Posterior vena cava (tissue), 2 donors: ENCODE measurements at regions not wholly inside any gene's neighbourhood (a gene's known extent, or its start where the extent isn't known, plus 50 kb on each side); places are given as distances from the start of the nearest gene placed in this dataset.

Experiments used
- DNase-seq: peaks from one replicate; pipeline ENCODE4 v3.0.0-alpha.2; 2020; ENCODE audit warnings: low spot score
- intact Hi-C, 2 donors: fragments of 100-400 bp; cut with DNase I; formaldehyde crosslinking; loops; one replicate each; pipeline versions ENCODE4 v1.14.1 to v1.14.2; 2022 to 2023
- donor health status: DM: yes; HTN: yes; CAD: no.
- donor health status: DM: yes; HTN: yes; CAD: no.

DNA sequence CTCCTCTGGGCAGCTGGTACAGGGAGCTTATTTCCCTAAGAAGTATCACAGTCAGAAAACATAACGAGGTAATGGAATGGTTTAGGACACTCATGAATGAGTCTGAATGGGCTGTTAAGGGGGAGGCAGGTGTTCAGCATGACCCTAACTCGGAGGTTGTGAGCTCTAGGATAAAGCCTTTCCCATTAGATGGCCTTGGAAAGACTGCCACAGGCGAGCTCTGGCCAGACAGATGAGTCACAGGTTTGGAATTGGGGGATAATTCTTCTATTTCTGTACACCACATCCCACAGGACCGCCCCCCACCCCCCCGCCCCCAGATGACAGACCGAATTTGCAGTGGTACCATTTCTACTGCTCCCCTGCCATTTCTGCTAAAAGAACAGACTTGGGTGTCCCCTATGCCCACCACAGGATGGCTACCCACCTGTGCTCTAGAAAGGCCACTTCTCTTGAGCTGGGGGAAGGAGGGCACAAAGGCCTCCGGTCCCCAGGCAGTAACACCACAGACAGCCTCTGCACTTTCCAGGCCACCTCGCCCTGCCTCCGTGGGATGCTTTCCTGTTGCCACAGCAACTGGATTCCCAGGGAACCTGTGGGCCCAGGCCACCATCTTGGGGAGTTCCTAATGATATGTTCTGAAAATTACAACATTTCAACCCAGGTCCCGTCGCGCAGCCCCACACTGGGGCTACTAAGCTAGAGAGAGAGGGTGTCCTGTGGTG is 76.7 kb downstream of the TRIM29 start:
- intact Hi-C loops: no loop called here
- DNase-seq: peak; percentile 68

DNA sequence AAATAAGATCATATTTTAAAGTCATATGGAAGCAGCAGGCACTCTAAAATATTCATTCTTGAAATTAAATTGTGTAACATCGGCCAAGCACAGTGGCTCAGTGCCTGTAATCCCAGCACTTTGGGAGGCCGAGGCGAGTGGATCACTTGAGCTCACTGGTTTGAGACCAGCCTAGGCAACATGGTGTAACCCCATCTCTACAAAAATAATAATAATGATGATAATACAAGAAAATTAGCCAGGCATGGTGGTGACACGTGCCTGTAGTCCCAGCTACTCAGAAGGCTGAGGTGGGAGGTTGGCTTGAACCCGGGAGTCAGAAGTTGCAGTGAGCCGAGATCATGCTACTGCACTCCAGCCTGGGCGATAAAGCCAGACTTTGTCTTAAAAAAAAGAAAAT is 77.4 kb downstream of the TRIM29 start:
- intact Hi-C loops: no loop called here
- DNase-seq: peak; percentile 12

DNA sequence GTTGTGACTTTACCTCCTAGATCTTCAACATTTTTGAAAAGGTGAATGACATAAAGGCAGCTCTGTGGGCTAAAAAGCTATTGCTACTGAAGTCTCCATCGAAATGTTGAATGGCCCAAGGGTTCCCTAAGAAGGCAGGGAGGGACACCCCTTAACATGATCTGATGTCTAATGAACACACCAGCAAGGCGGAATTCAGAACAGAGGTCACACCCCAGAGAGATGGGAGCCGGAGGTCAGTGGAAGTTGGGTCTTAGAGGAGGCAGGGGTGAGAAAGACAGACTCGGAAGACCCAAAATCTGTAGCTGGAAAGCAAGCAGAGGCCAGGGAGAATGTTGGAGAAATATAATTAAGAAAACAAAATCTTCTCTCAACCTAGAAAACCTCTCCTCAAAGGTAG is 79.0 kb downstream of the TRIM29 start:
- intact Hi-C loops: no loop called here
- DNase-seq: peak; percentile 35

DNA sequence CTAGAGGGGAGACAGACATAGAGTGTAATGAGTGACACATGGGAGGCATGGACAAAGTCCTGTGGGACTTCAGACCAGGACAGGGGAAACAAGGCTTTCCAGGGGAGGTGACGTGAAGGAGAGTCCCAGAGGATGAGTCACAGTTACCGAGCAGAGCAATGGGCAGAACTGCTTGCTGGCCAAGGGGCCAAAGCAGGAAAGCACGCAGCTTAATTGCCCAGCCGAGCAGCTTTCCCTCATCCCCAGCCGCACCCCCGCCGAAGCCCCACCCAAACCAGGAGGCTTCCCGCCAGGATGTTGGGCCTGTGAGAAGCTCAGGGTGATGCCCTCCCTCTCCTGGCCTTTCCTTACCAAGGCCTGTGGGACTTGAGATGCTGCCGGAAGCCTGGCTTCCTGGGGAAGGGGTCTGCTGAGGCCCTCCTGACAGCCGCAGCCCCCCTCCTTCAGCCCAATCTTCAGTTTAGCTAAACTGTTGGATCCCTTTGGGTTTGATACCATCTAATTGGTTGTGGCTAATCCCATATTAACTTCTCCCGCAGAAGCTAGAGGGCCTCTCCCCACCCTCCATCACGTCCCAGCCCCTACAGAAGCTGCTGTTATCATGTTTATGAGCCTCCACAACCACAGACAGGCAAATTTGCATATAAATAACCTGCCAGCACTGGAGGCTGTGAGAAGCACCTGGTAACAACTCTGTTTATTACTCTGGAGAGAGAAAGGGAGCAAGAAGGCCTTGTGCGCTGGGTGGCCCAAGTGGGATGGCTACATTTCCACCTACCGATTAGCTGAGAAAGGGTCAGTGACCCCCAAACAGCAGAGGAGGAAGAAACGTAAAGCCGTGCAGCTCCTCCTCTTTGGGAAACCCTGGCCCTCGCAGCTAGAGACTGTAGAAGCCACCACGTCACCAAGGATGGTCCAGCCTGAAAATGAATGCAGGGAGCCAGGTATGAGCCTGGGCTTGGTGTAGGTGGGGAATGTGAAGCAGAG is 80.0 kb downstream of the TRIM29 start:
- DNase-seq: peak; percentile 82
- intact Hi-C loops: no loop called here

DNA sequence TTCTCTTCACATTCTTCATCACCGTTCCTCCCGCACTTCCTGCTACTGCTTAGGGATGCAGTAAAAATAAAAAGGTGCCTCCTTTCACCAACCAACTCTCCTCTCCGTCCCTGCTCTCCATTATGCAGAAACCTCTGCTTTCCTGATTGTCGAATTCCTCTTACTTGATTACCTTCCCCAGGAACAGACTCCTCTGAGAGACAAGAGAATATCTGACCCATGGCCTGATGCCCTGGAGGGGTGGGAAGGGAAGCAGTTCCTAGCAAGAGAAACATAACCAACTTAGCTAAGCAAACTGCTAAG is 80.9 kb downstream of the TRIM29 start:
- intact Hi-C loops: no loop called here
- DNase-seq: peak; percentile 19

DNA sequence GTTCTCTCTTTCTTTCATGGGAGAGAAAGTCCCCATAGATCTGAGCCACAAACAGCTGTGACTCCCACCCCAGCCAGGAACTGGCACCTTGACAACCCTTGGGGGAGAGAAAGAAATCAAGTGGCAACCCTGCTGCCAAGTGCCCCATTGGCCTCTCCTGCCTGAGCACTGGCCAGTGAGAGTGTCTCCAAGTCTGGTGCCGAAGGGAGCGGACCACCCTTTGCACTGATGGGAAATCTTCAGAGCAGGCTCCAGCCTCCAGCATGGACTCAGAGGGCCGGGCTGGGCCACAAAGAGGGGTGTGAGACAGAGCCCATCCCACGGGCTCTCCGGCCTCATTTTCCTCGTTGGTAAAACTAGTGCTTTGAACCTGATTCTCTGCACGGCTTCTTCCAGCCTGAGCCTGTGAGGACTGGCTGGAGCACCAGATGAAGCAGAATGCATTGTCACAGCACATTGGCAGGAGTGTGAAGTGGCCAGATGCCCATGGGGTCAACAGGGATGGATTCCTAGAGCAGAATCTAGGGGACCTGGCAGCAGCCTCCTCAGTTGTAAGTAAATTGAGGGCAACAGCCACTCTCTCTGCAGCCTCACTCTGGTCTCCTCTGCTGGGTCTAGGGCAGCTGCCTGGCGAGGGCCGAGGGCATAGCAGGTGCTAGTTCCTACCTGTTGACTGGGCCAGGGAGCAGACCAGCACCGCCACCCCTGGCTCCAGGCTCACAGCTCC is 81.4 kb downstream of the TRIM29 start:
- peak; percentile 74 for DNase-seq
- intact Hi-C loops: no loop called here

DNA sequence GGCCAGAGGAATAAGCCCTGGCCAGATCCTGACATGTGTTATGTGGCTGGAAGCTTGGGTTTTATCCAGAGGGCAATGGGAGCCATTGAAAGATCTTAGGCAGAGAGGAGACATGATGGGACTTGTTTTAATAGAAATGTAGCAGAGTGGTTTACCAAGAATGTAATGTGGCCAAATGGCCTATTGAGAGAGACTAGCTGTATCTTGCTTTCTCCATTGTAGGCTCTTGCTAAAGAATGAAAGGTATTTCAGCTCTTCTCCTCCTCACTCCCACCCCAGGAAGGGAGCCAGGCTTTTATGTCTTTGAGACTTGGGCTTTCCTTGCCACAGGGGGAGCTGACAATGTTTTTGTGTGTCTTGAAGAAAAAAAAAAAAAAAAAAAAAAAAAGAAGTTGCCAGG is 82.3 kb downstream of the TRIM29 start:
- intact Hi-C loops: no loop called here
- no peak for DNase-seq

DNA sequence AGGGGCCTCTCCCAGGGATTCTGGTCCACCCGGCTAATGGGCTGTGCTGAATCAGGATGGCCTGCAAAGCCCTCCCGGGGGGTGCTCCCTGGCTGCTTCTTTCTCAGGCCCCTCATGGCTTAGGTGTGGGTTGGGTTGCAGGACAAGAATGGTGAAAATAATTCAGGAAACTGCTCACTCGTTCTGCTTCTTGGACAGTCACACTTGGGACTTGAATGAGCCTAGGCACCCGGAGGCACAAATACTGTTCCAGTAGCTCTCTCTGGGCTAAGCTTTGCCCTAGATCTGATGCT is 83.2 kb downstream of the TRIM29 start:
- intact Hi-C loops: no loop called here
- peak; percentile 28 for DNase-seq

DNA sequence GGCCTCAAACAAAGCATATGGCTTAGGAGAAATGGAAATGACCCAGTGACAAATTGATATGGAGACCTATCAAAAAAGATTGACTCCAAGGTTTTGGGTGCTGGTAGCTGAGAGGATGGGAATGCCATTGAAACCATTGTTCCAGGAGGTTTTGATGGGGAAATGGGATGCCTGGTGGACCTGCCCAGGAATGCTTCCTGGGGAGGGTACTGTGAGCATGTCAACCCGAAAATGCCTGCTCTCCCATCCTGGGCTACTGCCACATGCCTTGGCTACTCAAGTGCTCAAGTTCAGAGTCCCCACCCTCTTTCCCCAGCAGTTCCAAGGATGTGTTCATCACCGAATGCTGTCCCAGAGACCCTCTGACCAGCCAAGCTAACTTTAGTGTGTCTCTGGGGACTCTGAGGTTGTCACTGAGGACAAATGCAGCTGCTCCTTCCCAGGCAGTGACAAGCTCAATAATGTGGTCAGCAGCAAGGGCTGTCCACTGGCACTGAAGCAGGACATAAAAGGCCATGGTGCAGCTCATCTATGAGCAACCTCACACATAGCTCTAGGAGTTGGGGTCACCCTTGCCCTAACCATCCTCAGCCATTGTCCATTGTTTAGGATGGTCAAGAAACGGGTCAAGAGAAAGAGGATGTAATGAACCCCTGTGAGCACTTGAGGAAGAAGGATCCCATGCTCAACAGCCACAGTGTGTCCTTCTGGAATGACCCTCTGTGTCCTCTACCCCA is 83.7 kb downstream of the TRIM29 start:
- peak; percentile 26 for DNase-seq
- intact Hi-C loops: no loop called here

DNA sequence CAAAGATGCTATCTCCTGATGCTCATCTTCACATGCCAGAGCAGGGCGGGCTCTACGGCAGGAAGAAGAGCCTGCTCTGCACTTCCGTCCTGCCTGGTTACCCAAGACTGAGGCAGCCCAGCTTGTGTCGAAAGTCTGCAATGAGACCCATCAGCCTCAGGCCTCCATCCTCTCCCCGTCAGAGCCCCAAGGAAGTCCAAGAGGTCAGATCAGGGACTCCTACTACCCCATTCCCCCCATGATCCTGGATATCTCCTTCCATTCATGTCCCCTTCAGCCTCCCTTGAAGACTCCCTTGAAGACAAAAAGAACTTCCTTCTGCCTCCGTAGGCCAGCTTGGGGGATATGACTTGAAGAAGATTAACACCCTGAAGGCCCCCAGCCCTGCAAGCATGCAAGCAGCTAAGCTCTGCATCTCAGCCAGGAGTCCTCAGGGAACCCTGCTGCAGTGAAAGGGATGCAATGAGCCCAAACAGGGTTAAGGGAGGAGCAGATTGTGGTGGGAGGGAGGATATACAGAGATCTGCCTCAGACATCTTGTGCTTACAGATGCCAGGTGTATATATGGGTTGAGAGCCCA is 85.6 kb downstream of the TRIM29 start:
- intact Hi-C loops: no loop called here

DNA sequence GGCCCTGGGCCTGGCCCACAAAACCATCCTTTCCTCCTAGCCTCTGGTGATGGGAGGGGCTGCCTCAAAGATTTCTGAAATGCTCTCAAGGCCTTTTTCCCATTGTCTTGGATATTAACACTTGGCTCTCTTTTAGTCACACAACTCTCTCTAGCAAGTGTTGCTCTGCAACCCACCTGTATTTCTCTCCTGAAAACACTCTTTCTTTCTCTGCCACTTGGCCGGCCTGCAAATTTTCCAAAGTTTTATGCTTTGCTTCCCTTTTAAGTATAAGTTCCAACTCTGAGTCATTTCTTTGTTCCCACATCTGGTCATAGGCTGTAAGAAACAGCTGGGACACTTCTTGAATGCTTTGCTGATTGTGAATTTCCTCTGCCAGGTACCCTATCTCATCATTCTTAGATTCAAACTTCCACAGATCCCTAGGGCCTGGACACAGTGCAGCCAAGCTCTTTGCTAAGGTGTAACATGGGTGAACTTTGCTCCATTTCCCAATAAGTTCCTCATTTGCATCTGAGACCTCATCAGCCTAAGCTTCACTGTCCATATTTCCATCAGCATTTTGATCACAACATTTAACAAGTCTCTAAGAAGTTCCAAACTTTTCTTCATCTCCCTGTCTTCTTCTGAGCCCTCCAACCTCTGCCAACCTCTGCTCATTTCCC is 93.8 kb downstream of the TRIM29 start:
- no peak for DNase-seq
- intact Hi-C loops: no loop called here

More for the DNA sequence above, 85.6 kb downstream of the TRIM29 start:
- peak; percentile 29 for DNase-seq

DNA sequence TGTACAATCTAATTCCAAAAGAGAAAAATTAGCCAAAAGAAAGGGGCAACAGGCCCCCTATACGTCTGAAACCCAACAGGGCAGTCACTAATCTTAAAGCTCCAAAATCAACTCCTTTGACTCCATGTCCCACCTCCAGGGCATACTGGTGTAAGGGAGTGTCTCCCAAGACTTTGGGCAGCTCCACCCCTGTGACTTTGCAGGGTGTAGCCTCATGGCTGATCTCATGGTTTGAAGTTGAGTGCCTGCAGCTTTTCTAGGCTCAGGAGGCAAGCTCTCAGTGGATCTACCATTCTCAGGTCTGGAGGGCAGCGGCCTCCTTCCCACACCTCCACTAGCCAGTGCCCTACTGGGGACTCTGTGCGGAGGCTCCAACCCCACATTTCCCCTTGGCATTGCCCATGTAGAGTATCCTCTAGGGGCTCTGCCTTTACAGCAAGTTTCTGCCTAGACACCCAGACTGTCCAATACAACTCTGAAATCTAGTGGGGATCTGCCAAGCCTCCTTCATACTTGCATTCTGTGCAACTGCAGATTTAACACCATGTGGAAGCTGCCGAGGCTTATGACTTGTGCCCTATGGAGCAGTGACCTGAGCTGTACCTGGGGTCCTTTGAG is 94.5 kb downstream of the TRIM29 start:
- intact Hi-C loops: no loop called here
- peak; percentile 50 for DNase-seq

DNA sequence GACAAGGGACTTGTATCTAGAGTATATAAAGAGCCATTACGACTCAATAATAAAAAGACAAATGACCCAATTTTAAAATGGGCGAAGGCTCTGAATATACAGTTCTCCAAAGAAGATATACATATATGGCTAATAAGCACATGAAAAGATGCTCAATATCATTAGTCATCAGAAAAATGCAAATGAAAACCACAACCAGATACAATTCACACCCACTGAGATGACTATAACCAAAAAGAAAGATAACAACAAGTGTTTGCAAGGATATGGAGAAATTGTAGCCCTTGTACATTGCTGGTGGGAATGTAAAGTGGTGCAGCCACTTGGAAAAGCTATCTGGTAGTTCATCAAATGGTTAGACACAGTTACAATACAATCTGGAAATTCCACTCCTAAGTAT is 96.3 kb downstream of the TRIM29 start:
- DNase-seq: no peak
- intact Hi-C loops: no loop called here

DNA sequence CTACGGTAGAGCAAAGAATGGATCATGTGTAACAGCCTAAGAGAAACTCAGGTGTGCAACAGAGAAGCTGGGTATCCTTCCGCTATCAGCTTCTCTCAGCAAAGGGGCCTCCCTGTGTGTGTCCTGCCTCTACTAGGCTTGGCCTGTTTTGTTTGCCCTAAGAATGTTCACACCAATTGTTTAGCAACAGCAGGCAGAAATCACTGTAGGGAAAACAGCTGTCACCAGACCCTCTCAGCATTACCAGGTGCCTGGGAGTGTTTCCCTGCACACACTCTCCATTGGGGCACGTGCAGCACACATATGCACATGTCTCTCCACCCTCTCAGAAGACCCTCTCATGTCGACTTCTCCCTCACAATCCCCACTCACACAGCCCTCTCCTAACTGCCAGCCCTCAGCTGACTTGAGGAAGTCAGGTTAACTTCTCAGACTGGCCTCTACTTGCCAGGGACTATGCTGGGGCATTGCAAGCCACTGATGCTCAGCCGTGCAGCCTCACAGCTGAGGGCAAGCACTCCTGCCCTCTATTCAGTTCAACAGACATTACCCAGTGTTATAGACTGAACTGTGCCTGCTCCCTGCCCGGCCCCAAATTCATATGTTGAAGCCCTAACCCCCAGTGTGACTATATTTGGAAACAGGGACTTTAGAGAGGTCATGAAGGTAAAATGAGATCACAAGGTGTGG is 97.6 kb downstream of the TRIM29 start:
- DNase-seq: peak; percentile 52
- intact Hi-C loops: no loop called here

DNA sequence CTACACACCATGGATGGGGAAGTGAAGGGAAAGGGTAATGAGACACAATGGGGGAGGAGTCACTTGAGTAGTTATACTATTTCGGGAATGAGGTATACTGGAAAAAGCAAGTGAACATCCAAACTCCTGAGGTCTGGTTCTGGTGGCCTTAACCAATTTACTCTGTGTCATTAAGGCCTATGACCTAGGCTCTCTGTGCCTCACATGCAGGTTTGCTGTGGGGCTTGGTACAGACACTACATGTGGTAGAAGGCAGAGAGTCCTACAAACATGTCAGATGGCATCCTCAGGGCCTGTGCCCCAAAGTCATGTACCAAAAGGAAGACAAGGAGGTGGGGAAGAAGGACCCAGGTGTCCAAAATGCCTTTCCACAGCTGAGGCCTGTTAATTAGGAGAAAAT is 98.9 kb downstream of the TRIM29 start:
- DNase-seq: no peak
- intact Hi-C loops: no loop called here

DNA sequence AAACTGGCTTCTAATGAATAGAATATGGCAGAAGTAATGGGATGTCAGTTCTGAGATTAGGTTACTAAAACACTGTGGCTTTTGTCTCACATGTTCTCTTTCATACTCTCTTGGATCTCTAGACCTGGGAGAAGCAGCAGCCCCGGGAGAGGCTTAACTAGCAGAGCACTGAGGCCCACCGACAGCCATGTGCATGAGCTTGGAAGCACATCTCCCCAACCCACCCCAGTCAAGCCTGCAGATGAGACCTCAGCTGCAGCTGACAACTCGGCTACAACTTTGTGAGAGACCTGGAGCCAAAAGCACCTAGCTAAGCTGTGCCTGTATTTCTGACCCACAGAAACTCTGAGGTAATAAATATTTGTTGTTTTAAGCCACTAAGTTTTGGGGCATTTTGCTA is 100.8 kb downstream of the TRIM29 start:
- intact Hi-C loops: no loop called here
- peak; percentile 30 for DNase-seq

DNA sequence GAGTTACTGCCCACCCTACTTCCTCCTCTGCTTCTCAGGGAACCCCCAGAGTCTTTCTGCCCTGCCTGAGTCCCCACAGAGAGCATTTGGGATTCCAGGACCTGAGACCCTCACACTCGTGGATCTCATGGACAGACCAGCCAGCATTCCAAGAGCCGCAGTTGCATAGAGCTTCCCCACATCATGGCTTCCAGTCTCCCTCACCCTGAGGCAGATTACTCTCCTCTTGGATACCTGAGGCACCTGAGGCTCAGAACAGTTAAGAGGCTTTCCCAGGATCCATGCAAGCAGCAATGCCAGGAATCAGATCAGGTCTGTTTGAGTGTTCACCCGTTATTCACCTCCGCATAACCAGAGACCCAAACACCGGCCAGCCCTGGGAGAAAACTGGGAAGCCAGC is 102.2 kb downstream of the TRIM29 start:
- intact Hi-C loops: no loop called here
- peak; percentile 45 for DNase-seq
